Epithelial cell of esophagus (primary cell): ENCODE measurements at regions not wholly inside any gene's neighbourhood (a gene's known extent, or its start where the extent isn't known, plus 50 kb on each side); places are given as distances from the start of the nearest gene placed in this dataset.

Source experiments
- DNase-seq: peaks from one replicate; pipeline ENCODE4 v3.0.0; 2010; ENCODE audit warnings: low read depth
- H3K4me3 ChIP-seq: 2 replicates; pipeline ENCODE4 v1.5.1; 2011; ENCODE audit warnings: mild to moderate bottlenecking, low read length, control low read depth
- TF ChIP-seq, protein P1 (sequence below): IDR thresholded peaks from 2 replicates; pipeline ENCODE4 v1.5.1; 2011; ENCODE audit warnings: low read depth, mild to moderate bottlenecking, low read length, control low read depth, inconsistent platforms; ENCODE audit not compliant: insufficient read depth; ENCODE audit errors: missing control alignments

DNA sequence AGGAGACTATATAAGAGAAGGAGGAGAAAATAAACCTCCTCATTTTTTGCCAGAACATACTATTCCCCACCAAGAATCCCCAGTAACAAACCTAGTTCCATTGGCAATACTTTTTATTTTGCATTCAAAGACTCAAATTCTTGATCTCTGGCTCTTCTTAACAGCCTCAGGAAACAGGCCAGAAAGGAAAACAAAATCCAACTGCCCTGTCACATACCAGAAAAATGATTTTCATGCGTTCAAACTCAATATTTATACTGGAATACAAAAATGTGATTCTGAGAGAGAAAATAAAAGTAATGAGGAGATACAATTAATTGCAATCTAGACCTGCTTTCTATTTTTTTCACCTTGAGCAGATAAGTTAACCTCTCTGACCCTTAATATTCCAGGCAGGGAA lies 435.9 kb upstream of the AUTS2 start:
- TF ChIP-seq, protein P1, sequence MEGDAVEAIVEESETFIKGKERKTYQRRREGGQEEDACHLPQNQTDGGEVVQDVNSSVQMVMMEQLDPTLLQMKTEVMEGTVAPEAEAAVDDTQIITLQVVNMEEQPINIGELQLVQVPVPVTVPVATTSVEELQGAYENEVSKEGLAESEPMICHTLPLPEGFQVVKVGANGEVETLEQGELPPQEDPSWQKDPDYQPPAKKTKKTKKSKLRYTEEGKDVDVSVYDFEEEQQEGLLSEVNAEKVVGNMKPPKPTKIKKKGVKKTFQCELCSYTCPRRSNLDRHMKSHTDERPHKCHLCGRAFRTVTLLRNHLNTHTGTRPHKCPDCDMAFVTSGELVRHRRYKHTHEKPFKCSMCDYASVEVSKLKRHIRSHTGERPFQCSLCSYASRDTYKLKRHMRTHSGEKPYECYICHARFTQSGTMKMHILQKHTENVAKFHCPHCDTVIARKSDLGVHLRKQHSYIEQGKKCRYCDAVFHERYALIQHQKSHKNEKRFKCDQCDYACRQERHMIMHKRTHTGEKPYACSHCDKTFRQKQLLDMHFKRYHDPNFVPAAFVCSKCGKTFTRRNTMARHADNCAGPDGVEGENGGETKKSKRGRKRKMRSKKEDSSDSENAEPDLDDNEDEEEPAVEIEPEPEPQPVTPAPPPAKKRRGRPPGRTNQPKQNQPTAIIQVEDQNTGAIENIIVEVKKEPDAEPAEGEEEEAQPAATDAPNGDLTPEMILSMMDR = no peak
- H3K4me3 ChIP-seq = no peak overlapping the region
- no peak for DNase-seq

GRCh38 chr7:69162931-69163670 lies 435.2 kb upstream of the AUTS2 start:
- H3K4me3 ChIP-seq = no peak overlapping the region
- TF ChIP-seq, protein P1 = no peak
- no peak for DNase-seq

GRCh38 chr7:69166979-69167516 lies 431.2 kb upstream of the AUTS2 start:
- no peak overlapping the region for H3K4me3 ChIP-seq
- TF ChIP-seq, protein P1 = no peak
- no peak for DNase-seq

DNA sequence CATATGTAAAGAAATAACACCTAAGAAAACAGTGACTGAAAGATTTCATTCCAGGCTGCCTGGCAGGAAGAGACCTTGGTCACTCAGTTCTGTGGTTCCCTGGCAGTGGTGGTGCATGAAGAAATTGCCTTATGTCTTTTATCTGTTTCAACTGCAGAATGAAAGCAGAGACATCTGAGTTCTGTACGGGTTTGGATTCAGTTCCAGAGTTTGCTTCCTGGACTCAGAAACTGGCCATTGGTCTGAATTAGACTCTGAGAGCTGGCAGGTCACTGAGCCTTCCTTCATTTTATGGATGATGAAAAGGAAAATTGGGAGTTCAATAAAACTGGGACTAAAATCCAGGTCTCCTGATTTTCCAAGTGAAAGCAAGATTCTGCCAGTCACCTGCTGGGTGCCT lies 428.9 kb upstream of the AUTS2 start:
- TF ChIP-seq, protein P1 = no peak
- DNase-seq = no peak

DNA sequence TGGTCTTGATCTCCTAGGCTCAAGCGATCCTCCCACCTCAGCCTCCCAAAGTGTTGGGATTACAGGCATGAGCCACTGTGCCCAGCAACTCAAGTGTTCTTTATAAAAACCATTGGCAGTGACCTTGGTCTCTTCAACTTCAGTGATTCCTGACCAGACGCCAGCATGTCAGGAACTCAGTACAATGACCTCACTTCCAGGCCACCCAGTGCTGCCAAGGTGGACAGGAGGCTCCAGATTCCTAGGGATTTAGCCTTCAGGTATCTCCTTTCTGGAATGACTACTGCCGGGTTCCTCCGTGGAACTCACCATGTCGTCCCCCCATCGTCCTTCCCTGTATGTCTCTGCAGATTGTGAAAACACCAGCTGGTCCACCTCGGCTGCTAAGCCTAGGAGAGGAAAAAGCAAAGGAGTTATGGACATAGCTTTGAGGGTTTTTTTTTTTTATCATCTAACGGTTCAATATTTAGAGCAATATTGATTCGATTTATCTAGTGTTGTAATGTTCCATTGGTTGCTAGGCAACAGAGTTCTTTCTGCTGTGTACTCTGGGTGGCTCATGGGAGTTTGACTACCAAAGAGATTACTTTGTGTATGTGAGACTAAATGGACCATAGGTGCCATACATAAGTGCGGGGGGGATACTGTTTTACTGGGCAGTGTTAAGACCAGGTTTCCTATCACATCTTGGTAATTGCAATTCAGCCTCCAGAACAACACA lies 425.8 kb upstream of the AUTS2 start:
- TF ChIP-seq, protein P1 = no peak
- H3K4me3 ChIP-seq = no peak overlapping the region
- no peak for DNase-seq

More for the DNA sequence above, 428.9 kb upstream of the AUTS2 start:
- H3K4me3 ChIP-seq = no peak overlapping the region

DNA sequence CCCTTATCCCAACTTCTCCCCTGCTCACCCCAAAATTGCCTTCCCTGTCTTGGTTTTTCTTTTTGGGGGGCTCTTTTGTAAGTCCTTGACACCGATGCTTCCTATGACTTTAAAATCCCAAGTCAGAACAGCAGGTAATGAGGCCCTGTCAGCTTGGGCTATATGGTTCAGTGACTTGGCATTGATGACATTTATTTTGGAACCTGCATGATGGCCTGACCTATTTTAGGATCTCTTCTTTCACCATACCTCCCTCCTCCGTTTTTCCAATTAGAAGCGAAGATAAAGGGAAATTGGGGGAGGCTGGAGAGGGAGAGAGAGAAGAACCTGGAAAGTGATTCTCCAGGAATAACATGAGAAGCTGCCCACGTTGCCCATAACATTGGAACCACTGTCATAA lies 424.9 kb upstream of the AUTS2 start:
- H3K4me3 ChIP-seq = no peak overlapping the region
- TF ChIP-seq, protein P1 = no peak
- DNase-seq = no peak
